ENCODE measurements at regions not wholly inside any gene's neighbourhood (a gene's known extent, or its start where the extent isn't known, plus 50 kb on each side); places are given as distances from the start of the nearest gene placed in this dataset.

DNA sequence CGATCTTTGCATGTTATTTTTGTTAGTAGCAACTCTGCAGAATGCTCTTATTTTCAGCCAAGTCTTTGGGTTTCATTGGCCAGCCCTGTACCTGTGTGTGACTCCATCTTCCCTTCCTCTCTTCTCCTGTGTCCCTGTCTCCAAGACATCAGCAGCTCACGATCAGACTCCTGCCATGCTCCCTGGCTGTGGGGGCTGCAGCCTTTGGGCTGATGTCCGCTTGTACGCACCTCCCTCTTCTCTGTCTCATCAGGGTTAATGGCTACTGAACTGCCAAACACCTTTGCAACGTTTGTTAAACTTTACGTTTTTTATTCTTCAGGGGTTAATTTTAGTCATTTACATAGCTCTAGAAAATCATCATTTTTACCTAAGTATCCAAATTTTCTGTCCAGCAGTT, 103.5 kb upstream of the RET start:
- no CpG with 5 or more reads among the region's 6 CpGs for WGBS, 2 experiments (ENCODE audit: extremely low coverage in 2 of 2, insufficient read length in 1 of 2)
- TF ChIP-seq MAFK (IDR thresholded peaks at IDR 0.05; ENCODE audit: low read depth, low read length) (no peak), CHD1 (IDR thresholded peaks at IDR 0.05; ENCODE audit: low read depth, low read length) (no peak), POLR2A (IDR thresholded peaks at IDR 0.05; ENCODE audit: low read depth, low read length) (no peak), SMC3 (IDR thresholded peaks at IDR 0.05; ENCODE audit: low read depth, low read length) (no peak), NFE2L2 (IDR thresholded peaks at IDR 0.05; ENCODE audit: low read depth, low read length) (no peak), RCOR1 (IDR thresholded peaks at IDR 0.05; ENCODE audit: insufficient replicate concordance, low read length) (no peak), CEBPB (IDR thresholded peaks at IDR 0.05; ENCODE audit: low read depth, low read length) (no peak), MXI1 (IDR thresholded peaks at IDR 0.05; ENCODE audit: borderline replicate concordance, low read depth, low read length) (no peak), BHLHE40 (IDR thresholded peaks at IDR 0.05; ENCODE audit: low read depth, low read length) (no peak)
- TF ChIP-seq, protein P1, sequence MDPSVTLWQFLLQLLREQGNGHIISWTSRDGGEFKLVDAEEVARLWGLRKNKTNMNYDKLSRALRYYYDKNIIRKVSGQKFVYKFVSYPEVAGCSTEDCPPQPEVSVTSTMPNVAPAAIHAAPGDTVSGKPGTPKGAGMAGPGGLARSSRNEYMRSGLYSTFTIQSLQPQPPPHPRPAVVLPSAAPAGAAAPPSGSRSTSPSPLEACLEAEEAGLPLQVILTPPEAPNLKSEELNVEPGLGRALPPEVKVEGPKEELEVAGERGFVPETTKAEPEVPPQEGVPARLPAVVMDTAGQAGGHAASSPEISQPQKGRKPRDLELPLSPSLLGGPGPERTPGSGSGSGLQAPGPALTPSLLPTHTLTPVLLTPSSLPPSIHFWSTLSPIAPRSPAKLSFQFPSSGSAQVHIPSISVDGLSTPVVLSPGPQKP (IDR thresholded peaks at IDR 0.05; ENCODE audit: borderline replicate concordance, low read depth, low read length): no peak
- TF ChIP-seq, protein P2, sequence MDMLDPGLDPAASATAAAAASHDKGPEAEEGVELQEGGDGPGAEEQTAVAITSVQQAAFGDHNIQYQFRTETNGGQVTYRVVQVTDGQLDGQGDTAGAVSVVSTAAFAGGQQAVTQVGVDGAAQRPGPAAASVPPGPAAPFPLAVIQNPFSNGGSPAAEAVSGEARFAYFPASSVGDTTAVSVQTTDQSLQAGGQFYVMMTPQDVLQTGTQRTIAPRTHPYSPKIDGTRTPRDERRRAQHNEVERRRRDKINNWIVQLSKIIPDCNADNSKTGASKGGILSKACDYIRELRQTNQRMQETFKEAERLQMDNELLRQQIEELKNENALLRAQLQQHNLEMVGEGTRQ (IDR thresholded peaks at IDR 0.05; ENCODE audit: low read depth, low read length): no peak
- TF ChIP-seq, protein P3, sequence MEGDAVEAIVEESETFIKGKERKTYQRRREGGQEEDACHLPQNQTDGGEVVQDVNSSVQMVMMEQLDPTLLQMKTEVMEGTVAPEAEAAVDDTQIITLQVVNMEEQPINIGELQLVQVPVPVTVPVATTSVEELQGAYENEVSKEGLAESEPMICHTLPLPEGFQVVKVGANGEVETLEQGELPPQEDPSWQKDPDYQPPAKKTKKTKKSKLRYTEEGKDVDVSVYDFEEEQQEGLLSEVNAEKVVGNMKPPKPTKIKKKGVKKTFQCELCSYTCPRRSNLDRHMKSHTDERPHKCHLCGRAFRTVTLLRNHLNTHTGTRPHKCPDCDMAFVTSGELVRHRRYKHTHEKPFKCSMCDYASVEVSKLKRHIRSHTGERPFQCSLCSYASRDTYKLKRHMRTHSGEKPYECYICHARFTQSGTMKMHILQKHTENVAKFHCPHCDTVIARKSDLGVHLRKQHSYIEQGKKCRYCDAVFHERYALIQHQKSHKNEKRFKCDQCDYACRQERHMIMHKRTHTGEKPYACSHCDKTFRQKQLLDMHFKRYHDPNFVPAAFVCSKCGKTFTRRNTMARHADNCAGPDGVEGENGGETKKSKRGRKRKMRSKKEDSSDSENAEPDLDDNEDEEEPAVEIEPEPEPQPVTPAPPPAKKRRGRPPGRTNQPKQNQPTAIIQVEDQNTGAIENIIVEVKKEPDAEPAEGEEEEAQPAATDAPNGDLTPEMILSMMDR (conservative IDR thresholded peaks at IDR 0.05; ENCODE audit: low read depth, low read length): no peak
- Histone ChIP-seq H3K23ac (ENCODE audit: low read depth, low read length) (no peak overlapping the region), H2BK15ac (ENCODE audit: low read depth, low read length) (no peak overlapping the region), H2AK5ac (ENCODE audit: low read depth, low read length) (no peak overlapping the region), H3K36me3 (ENCODE audit: control insufficient read depth, insufficient read depth, low read length) (no peaks in the 10 kb centered on the region), H3K4me2 (ENCODE audit: low read depth, low read length) (no peak overlapping the region), H3K79me1 (ENCODE audit: low read depth in 1 of 2, low read length in 2 of 2) (no peaks in the 10 kb centered on the region), H3K27me3 (ENCODE audit: control insufficient read depth, insufficient read depth, low read length) (peaks cover 4% of the 10 kb centered on the region; the same call in 1 of the 2 replicates), H2BK20ac (ENCODE audit: low read depth, low read length) (no peak overlapping the region), H3K9me1 (ENCODE audit: insufficient read depth, low read length) (no peaks in the 10 kb centered on the region), H2AFZ (replicated peaks; ENCODE audit: low read length, poor library complexity) (no peak overlapping the region), H3K56ac (ENCODE audit: extremely low read depth, insufficient read depth, low read length) (no peak overlapping the region), H3K4ac (ENCODE audit: low read depth, low read length) (no peak overlapping the region), H3K9ac (ENCODE audit: low read depth, low read length) (no peak overlapping the region), H3K14ac (replicated peaks; ENCODE audit: low read depth, low read length) (no peak overlapping the region), H3K9me3 (ENCODE audit: control insufficient read depth, insufficient read depth, low read length) (no peaks in the 10 kb centered on the region), H2BK5ac (ENCODE audit: low read depth, low read length, poor library complexity, severe bottlenecking) (no peak overlapping the region), H4K91ac (ENCODE audit: insufficient read depth, low read depth, low read length) (no peak overlapping the region), H2BK120ac (ENCODE audit: low read depth, low read length) (no peak overlapping the region), H4K8ac (ENCODE audit: low read depth in 2 of 2, low read length in 2 of 2) (no peak overlapping the region), H3K4me3 (ENCODE audit: insufficient read depth, low read depth, low read length) (no peak overlapping the region), H2AK9ac (replicated peaks; ENCODE audit: low read depth, low read length, poor library complexity) (no peak overlapping the region), H3K27ac (ENCODE audit: insufficient read depth, low read length) (no peak overlapping the region), H4K20me1 (ENCODE audit: insufficient read depth, low read length) (no peaks in the 10 kb centered on the region), H3K4me1 (ENCODE audit: control insufficient read depth, insufficient read depth, low read length) (no peaks in the 10 kb centered on the region), H3K18ac (ENCODE audit: low read depth, low read length) (no peak overlapping the region), H4K5ac (ENCODE audit: low read depth, low read length) (no peak overlapping the region)
- no peak for DNase-seq
- CTCF ChIA-PET: no interaction called here
- BruUV-seq (replicated peaks): no TSS peak
- POLR2A ChIA-PET (ENCODE audit: unreplicated experiment): no interaction called here
- intact Hi-C loops (cut with micrococcal nuclease): no loop called here
- in situ Hi-C loops (cut with MboI; ENCODE audit: low sequenced_read_pairs): no loop called here
- dilution Hi-C loops (cut with HindIII; ENCODE audit: low sequenced_read_pairs, unreplicated experiment): no loop called here
- ATAC-seq (ENCODE audit: low read depth): no peak

Data from IMR-90 (cell line).